Thyroid gland (tissue), 4 donors: ENCODE measurements at regions not wholly inside any gene's neighbourhood (a gene's known extent, or its start where the extent isn't known, plus 50 kb on each side); places are given as distances from the start of the nearest gene placed in this dataset.

Experiments used
- POLR2A ChIP-seq, 2 donors: fragments of 450-650 bp; IDR thresholded peaks; one replicate each; pipeline ENCODE4 v1.6.1; 2017; ENCODE audit warnings: antibody characterized with exemption in 2 of 2, mild to moderate bottlenecking in 2 of 2, moderate library complexity in 1 of 2
- TF ChIP-seq, protein P1 (sequence below), 6 experiments: fragments of 200-600 bp in 3 of 6; fragments of 450-650 bp in 3 of 6; sonication (generic) in 3 of 6; IDR thresholded peaks; one replicate each; pipeline ENCODE4 v1.5.1; 2016 to 2019; ENCODE audit warnings: antibody characterized with exemption in 6 of 6, mild to moderate bottlenecking in 2 of 6, inconsistent platforms in 1 of 6, moderate library complexity in 1 of 6

DNA sequence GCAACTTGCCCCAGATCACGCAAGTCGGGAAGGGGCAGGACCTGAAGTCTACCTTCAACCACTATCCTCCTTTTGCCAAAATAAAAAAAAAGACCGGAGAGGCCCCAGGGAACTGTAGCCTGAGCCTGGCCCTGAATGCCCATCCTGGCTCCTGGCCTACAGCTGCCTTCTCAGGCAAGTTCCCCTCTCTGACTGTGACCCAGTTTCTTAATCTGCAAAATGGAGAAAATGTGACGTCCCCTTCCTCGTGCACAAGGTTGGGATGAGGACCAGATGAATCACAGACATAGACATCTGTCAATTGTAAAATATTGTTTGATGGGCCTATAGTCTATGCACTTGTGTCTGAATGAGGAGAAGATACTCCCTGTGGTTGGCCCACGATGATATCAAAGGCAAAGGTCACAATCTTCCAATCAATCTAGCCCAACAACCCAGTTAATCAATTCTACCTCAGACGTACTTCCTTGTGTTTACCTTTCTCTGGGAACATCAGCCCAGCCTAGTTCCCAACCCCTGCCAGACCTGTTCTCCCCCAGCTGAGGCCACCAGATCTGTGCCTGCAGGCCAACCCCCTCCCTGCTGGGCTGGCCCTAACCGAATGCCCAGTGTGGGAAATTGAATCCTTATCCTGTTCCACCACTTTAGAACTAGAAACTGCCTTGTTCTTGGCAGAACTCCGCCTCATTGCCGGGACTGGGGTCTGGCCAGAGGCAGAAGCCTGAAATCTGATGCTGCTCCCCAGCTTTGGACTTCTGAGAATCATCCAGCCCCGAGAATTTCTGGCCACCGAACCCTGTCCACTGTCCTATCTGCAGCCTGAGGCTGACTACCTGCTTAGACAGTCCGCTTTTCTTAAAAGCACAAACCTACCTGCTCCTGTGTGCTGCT is 101.8 kb upstream of the LIPC start:
- TF ChIP-seq POLR2A (IDR thresholded peaks at IDR 0.05), result no peak
- TF ChIP-seq, protein P1, sequence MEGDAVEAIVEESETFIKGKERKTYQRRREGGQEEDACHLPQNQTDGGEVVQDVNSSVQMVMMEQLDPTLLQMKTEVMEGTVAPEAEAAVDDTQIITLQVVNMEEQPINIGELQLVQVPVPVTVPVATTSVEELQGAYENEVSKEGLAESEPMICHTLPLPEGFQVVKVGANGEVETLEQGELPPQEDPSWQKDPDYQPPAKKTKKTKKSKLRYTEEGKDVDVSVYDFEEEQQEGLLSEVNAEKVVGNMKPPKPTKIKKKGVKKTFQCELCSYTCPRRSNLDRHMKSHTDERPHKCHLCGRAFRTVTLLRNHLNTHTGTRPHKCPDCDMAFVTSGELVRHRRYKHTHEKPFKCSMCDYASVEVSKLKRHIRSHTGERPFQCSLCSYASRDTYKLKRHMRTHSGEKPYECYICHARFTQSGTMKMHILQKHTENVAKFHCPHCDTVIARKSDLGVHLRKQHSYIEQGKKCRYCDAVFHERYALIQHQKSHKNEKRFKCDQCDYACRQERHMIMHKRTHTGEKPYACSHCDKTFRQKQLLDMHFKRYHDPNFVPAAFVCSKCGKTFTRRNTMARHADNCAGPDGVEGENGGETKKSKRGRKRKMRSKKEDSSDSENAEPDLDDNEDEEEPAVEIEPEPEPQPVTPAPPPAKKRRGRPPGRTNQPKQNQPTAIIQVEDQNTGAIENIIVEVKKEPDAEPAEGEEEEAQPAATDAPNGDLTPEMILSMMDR (IDR thresholded peaks at IDR 0.05), result no peak
